Trophoblast cell (in vitro differentiated cells and primary cell): ENCODE measurements at regions not wholly inside any gene's neighbourhood (a gene's known extent, or its start where the extent isn't known, plus 50 kb on each side); places are given as distances from the start of the nearest gene placed in this dataset.

ENCODE experiments used
- DNase-seq, 2 donors: peaks; one replicate each; pipeline ENCODE4 v3.0.0-alpha.2; 2016
- H2AFZ ChIP-seq: 2 replicates; pipeline ENCODE4 v1.6.1; 2013; ENCODE audit warnings: low read length, moderate library complexity, mild to moderate bottlenecking; ENCODE audit not compliant: insufficient read depth, poor library complexity
- H2AK5ac ChIP-seq: 2 replicates; pipeline ENCODE4 v1.6.1; 2013; ENCODE audit warnings: mild to moderate bottlenecking, low read length
- H2BK120ac ChIP-seq: 2 replicates; pipeline ENCODE4 v1.6.1; 2013; ENCODE audit warnings: low read length, mild to moderate bottlenecking, moderate library complexity; ENCODE audit not compliant: insufficient read depth, poor library complexity
- H2BK12ac ChIP-seq: 2 replicates; pipeline ENCODE4 v1.6.1; 2013; ENCODE audit warnings: mild to moderate bottlenecking, low read length, moderate library complexity
- H2BK5ac ChIP-seq: 2 replicates; pipeline ENCODE4 v1.6.1; 2013; ENCODE audit warnings: low read length, low read depth, moderate library complexity, mild to moderate bottlenecking; ENCODE audit not compliant: poor library complexity
- H3K14ac ChIP-seq: 2 replicates; pipeline ENCODE4 v1.6.1; 2013; ENCODE audit warnings: mild to moderate bottlenecking, low read length
- H3K18ac ChIP-seq: 2 replicates; pipeline ENCODE4 v1.6.1; 2013; ENCODE audit warnings: mild to moderate bottlenecking, low read length
- H3K23ac ChIP-seq: 2 replicates; pipeline ENCODE4 v1.6.1; 2013; ENCODE audit warnings: low read length
- H3K27ac ChIP-seq: 2 replicates; pipeline ENCODE4 v1.5.1; 2013; ENCODE audit warnings: low read depth, mild to moderate bottlenecking, inconsistent platforms, low read length, moderate library complexity
- H3K27me3 ChIP-seq: 2 replicates; pipeline ENCODE4 v1.6.1; 2013; ENCODE audit warnings: inconsistent platforms, mild to moderate bottlenecking, low read length, moderate library complexity; ENCODE audit not compliant: insufficient read depth
- H3K36me3 ChIP-seq, 2 experiments: 1 replicate in 1 of 2; 2 replicates in 1 of 2; pipeline ENCODE4 v1.6.1; 2013; ENCODE audit warnings: low read length in 2 of 2, mild to moderate bottlenecking in 2 of 2, moderate library complexity in 1 of 2; ENCODE audit not compliant: insufficient read depth in 2 of 2, control insufficient read depth in 1 of 2
- H3K4ac ChIP-seq: 2 replicates; pipeline ENCODE4 v1.6.1; 2013; ENCODE audit warnings: low read depth, mild to moderate bottlenecking, low read length, moderate library complexity
- H3K4me1 ChIP-seq, 2 experiments: 1 replicate in 1 of 2; 2 replicates in 1 of 2; pipeline ENCODE4 v1.6.1; 2013; ENCODE audit warnings: low read length in 2 of 2, mild to moderate bottlenecking in 2 of 2, moderate library complexity in 1 of 2; ENCODE audit not compliant: insufficient read depth in 2 of 2, control insufficient read depth in 1 of 2
- H3K4me2 ChIP-seq: 2 replicates; pipeline ENCODE4 v1.6.1; 2013; ENCODE audit warnings: inconsistent platforms, mild to moderate bottlenecking, low read length, moderate library complexity
- H3K4me3 ChIP-seq: 2 replicates; pipeline ENCODE4 v1.5.1; 2013; ENCODE audit warnings: mild to moderate bottlenecking, low read depth, low read length, inconsistent platforms
- H3K79me1 ChIP-seq: one replicate; pipeline ENCODE4 v1.6.1; 2013; ENCODE audit warnings: low read length
- H3K79me2 ChIP-seq: 2 replicates; pipeline ENCODE4 v1.6.1; 2013; ENCODE audit warnings: low read length, mild to moderate bottlenecking; ENCODE audit not compliant: control insufficient read depth, insufficient read depth, poor library complexity
- H3K9ac ChIP-seq: 2 replicates; pipeline ENCODE4 v1.6.1; 2013; ENCODE audit warnings: mild to moderate bottlenecking, low read length
- H3K9me3 ChIP-seq: 2 replicates; pipeline ENCODE4 v1.6.1; 2013; ENCODE audit warnings: low read depth, mild to moderate bottlenecking, control low read depth, inconsistent platforms, low read length; ENCODE audit not compliant: insufficient read depth
- H4K12ac ChIP-seq: 2 replicates; pipeline ENCODE4 v1.6.1; 2013; ENCODE audit warnings: low read depth, mild to moderate bottlenecking, low read length, moderate library complexity
- H4K8ac ChIP-seq: 2 replicates; pipeline ENCODE4 v1.6.1; 2013; ENCODE audit warnings: low read depth, mild to moderate bottlenecking, low read length, moderate library complexity
- H4K91ac ChIP-seq: one replicate; pipeline ENCODE4 v1.6.1; 2013; ENCODE audit warnings: low read depth, mild to moderate bottlenecking, low read length, moderate library complexity
- WGBS: extraction: QIAGEN DNeasy Blood & Tissue Kit; methylation state at CpG from one replicate; pipeline ENCODE4 v1.1.7; 2013; ENCODE audit warnings: missing lambda C conversion rate; ENCODE audit not compliant: insufficient read length, insufficient coverage; ENCODE audit errors: extremely low coverage; 5-methylcytosine and 5-hydroxymethylcytosine counted together

DNA sequence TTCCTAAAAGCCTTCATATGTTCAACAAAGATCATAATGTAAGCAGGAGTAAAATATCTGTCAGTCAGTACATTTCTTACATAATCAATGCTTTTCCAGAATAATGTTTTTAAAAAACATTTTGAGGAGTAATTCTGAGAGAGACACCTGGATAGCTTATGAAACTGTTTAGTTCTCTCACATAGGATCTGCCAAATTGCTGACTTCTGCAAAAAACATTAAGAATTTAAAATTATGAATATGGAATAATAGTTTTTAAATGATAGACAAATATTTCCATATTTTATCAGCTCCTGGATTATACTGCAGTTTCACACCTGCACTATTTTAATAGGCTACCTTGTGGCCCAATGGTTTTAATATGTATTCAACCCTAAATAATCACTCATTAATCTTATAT lies 142.7 kb upstream of the RUNX1 start:
- Histone ChIP-seq H4K12ac (no peak overlapping the region), H3K27me3 (peaks cover 2% of the 10 kb centered on the region), H2BK12ac (no peak overlapping the region), H3K18ac (no peak overlapping the region), H3K27ac (no peak overlapping the region), H3K4me3 (no peak overlapping the region), H3K79me2 (no peaks in the 10 kb centered on the region), H3K4ac (no peak overlapping the region), H4K91ac (no peak overlapping the region), H2AFZ (no peak overlapping the region), H2BK5ac (no peak overlapping the region), H3K36me3 (no peaks in the 10 kb centered on the region), H3K79me1 (peaks cover 2% of the 10 kb centered on the region), H3K9ac (no peak overlapping the region), H4K8ac (no peak overlapping the region), H3K14ac (no peak overlapping the region), H3K23ac (no peak overlapping the region), H2BK120ac (no peak overlapping the region), H3K9me3 (no peaks in the 10 kb centered on the region), H3K4me2 (no peak overlapping the region), H3K4me1 (peaks cover 2 to 4% of the 10 kb centered on the region in 2 experiments), H2AK5ac (no peak overlapping the region)
- DNase-seq, result no peak

DNA sequence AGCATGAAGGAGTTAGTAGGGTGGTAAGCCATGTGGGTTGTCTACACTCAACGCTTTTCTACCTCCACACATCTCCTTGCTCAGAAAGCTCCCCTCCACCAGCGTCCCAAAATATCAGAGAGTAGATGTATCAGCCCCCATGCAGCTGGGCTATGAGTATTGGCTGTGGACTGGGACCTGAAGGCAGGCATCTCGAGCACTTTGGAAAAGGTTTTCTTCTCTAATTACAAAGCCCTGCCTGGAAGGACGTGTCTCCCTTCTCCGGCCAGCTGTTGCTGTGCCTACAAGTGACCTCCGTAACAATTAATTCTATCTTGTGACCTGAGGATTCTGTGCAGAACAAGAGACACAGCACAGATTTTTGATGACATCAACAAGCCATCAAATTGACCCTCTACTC lies 142.0 kb upstream of the RUNX1 start:
- Histone ChIP-seq H3K79me2 (no peaks in the 10 kb centered on the region), H3K23ac (no peak overlapping the region), H4K8ac (peak overlapping the region; percentile 1), H3K79me1 (peaks cover 2% of the 10 kb centered on the region), H3K27ac (no peak overlapping the region), H3K36me3 (no peaks in the 10 kb centered on the region), H2BK120ac (peak overlapping the region; percentile 75), H2AK5ac (no peak overlapping the region), H2AFZ (no peak overlapping the region), H3K4ac (no peak overlapping the region), H3K9me3 (no peaks in the 10 kb centered on the region), H3K9ac (no peak overlapping the region), H3K14ac (peak overlapping the region; percentile 88), H4K91ac (peak overlapping the region; percentile 19), H4K12ac (no peak overlapping the region), H3K27me3 (peaks cover 2% of the 10 kb centered on the region), H2BK5ac (no peak overlapping the region), H3K4me2 (no peak overlapping the region), H3K4me1 (peaks cover 2 to 4% of the 10 kb centered on the region in 2 experiments), H3K18ac (no peak overlapping the region), H2BK12ac (peak overlapping the region; percentile 75), H3K4me3 (no peak overlapping the region)
- no CpG with 5 or more reads among the region's 6 CpGs for WGBS
- no peak for DNase-seq

DNA sequence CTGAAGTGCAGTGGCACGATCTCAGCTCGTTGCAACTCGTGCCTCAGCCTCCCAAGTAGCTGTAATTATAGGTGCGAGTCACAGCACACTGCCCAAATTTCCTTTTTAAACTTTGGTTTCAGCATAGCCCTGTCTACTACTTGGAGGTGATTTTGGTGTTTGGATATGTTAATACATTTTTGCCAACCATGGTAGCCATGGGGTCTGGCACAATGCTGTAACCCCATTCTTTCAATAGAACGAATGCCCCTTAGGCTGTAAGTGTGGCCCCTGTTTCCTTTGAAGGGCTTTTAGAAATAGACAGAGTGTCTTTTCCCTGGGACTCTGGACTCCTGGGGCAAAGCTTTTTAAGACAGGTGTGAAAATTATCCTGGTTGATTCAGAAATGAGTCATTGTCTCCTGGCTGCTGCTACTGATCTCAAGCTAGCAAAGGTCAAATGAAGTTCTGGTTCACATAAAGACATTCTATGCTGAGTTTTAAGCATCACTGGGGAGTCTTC lies 141.1 kb upstream of the RUNX1 start:
- Histone ChIP-seq H4K8ac (no peak overlapping the region), H3K14ac (no peak overlapping the region), H3K4me3 (no peak overlapping the region), H3K4ac (no peak overlapping the region), H3K36me3 (no peaks in the 10 kb centered on the region), H2BK5ac (no peak overlapping the region), H3K27me3 (peaks cover 2% of the 10 kb centered on the region), H2AK5ac (no peak overlapping the region), H3K4me1 (peaks cover 2 to 4% of the 10 kb centered on the region in 2 experiments), H3K27ac (no peak overlapping the region), H3K79me1 (peaks cover 2% of the 10 kb centered on the region), H3K79me2 (no peaks in the 10 kb centered on the region), H4K12ac (no peak overlapping the region), H3K4me2 (no peak overlapping the region), H2BK120ac (no peak overlapping the region), H2AFZ (no peak overlapping the region), H3K18ac (no peak overlapping the region), H2BK12ac (peak overlapping the region; percentile 17), H3K23ac (no peak overlapping the region), H4K91ac (no peak overlapping the region), H3K9me3 (no peaks in the 10 kb centered on the region), H3K9ac (no peak overlapping the region)
- DNase-seq, result peak in 1 of 2 donors; percentile 23
- no CpG with 5 or more reads among the region's 5 CpGs for WGBS

GRCh38 chr21:35189077-35189863 lies 140.2 kb upstream of the RUNX1 start:
- no CpG with 5 or more reads among the region's 8 CpGs for WGBS
- peak in 1 of 2 donors; percentile 22 for DNase-seq
- Histone ChIP-seq H3K36me3 (no peaks in the 10 kb centered on the region), H4K8ac (no peak overlapping the region), H3K27ac (no peak overlapping the region), H3K23ac (no peak overlapping the region), H3K4me1 (peaks cover 2 to 4% of the 10 kb centered on the region in 2 experiments), H3K27me3 (no peaks in the 10 kb centered on the region), H3K79me1 (peaks cover 2% of the 10 kb centered on the region), H4K12ac (no peak overlapping the region), H3K4me3 (no peak overlapping the region), H3K9me3 (no peaks in the 10 kb centered on the region), H3K14ac (no peak overlapping the region), H2BK12ac (no peak overlapping the region), H2BK5ac (no peak overlapping the region), H3K9ac (no peak overlapping the region), H3K79me2 (no peaks in the 10 kb centered on the region), H2AK5ac (no peak overlapping the region), H3K18ac (no peak overlapping the region), H3K4ac (no peak overlapping the region), H2AFZ (no peak overlapping the region), H4K91ac (no peak overlapping the region), H2BK120ac (no peak overlapping the region), H3K4me2 (no peak overlapping the region)
